Upper lobe of right lung (tissue), 1 donor: ENCODE measurements at regions not wholly inside any gene's neighbourhood (a gene's known extent, or its start where the extent isn't known, plus 50 kb on each side); places are given as distances from the start of the nearest gene placed in this dataset.

Experiments
- ATAC-seq: fragments of 200-7000 bp; cut with Tn5 transposase; one replicate; pipeline ENCODE4 v1.9.1; 2020; ENCODE audit warnings: mild to moderate bottlenecking, moderate library complexity
- DNase-seq: peaks from one replicate; pipeline ENCODE4 v3.0.0-alpha.2; 2020
- H3K27ac ChIP-seq: fragments of 200-600 bp; one replicate; pipeline ENCODE4 v1.8.0; 2022
- H3K27me3 ChIP-seq: fragments of 200-600 bp; one replicate; pipeline ENCODE4 v1.8.0; 2022; ENCODE audit warnings: mild to moderate bottlenecking
- H3K36me3 ChIP-seq: fragments of 200-600 bp; one replicate; pipeline ENCODE4 v1.8.0; 2022
- H3K4me1 ChIP-seq: fragments of 200-600 bp; one replicate; pipeline ENCODE4 v1.8.0; 2022
- H3K4me3 ChIP-seq: fragments of 200-600 bp; one replicate; pipeline ENCODE4 v1.8.0; 2022; ENCODE audit warnings: mild to moderate bottlenecking
- H3K9me3 ChIP-seq: fragments of 200-600 bp; one replicate; pipeline ENCODE4 v1.8.0; 2022
- CTCF ChIP-seq: fragments of 200-600 bp; IDR thresholded peaks from one replicate; pipeline ENCODE4 v1.8.0; 2022; ENCODE audit warnings: antibody characterized with exemption
- intact Hi-C: fragments of 100-400 bp; cut with DNase I; formaldehyde crosslinking; loops from one replicate; pipeline ENCODE4 v1.11.0; 2022
- donor health status: DM: no; HTN: yes; CAD: no; lungs with severe emphysema.

DNA sequence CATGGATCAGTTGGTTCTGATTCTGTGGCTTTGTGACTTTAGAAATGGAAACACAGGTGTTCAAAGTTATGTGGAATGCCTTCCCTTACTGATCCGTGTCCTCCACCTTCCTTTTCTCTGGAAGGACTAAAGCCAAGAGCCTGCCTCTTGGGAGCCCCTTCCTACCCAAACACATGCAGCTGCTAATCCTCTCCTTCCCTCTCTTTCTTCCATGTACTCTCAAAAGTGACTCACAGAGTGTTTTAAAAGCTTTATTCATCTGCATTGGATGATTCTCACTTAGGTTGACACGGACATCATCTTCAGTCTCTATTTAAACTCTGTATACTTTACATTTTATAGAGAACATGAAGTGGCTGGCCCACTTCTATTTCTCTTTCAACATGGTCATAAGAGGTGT is 856.5 kb upstream of the ARPP21 start:
- ATAC-seq, result no peak
- no peak for DNase-seq
- no peaks in the 10 kb centered on the region for H3K36me3 ChIP-seq
- H3K4me3 ChIP-seq, result no peak overlapping the region
- no peak for TF ChIP-seq CTCF
- H3K4me1 ChIP-seq, result no peaks in the 10 kb centered on the region
- no peak overlapping the region for H3K27ac ChIP-seq
- H3K27me3 ChIP-seq, result no peaks in the 10 kb centered on the region
- H3K9me3 ChIP-seq, result no peaks in the 10 kb centered on the region
- intact Hi-C loops, result no loop called here

DNA sequence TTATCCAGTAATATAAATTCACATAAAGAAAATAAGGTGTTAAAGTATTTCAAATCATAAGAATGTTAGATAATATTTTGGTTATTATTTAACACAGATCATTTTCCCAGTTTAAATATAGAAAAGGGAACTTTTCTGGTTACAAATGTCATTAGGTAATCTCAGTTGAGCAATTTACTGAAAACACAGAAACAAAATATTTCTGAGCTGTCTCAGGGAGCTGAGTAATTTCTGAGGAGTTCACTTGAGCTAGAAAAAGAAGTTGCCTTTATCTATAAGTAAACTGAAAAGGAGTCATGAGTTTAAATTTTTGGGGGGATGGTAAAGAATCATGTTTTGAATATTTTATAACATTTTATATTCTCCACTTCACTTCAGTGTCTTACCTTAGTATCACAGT is 855.4 kb upstream of the ARPP21 start:
- TF ChIP-seq CTCF, result no peak
- ATAC-seq (no peak), DNase-seq (no peak)
- no peaks in the 10 kb centered on the region for H3K4me1 ChIP-seq
- H3K4me3 ChIP-seq, result no peak overlapping the region
- intact Hi-C loops, result no loop called here
- no peaks in the 10 kb centered on the region for H3K27me3 ChIP-seq
- no peak overlapping the region for H3K27ac ChIP-seq
- H3K9me3 ChIP-seq, result no peaks in the 10 kb centered on the region
- H3K36me3 ChIP-seq, result no peaks in the 10 kb centered on the region

- intact Hi-C loops, result no loop called here
- ATAC-seq, result no peak
- TF ChIP-seq CTCF, result no peak
These were observed 846.3 kb upstream of the ARPP21 start for GRCh38 chr3:34793057-34793456.

DNA sequence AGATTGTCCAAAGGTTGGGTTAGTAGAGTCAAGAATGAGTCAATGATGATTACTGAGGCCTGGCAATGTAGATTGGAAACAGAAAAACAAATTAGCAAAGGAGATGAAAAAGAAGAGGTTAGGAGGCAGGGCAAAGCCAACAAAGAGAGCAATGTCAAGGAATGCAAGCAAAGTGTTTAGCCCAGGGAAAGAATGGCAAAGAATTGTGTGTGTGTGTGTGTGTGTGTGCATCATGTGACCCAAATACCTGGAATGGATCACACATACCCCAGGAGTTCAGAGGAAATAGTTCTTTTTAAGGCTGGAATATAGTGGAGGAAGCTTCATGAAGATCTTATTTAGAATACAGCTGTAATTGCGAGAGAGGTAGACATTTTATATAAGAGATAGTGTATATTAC is 831.7 kb upstream of the ARPP21 start:
- Histone ChIP-seq H3K36me3 (no peaks in the 10 kb centered on the region), H3K27me3 (no peaks in the 10 kb centered on the region), H3K4me1 (no peaks in the 10 kb centered on the region), H3K4me3 (no peak overlapping the region), H3K27ac (no peak overlapping the region), H3K9me3 (no peaks in the 10 kb centered on the region)
- intact Hi-C loops, result no loop called here
- DNase-seq, result no peak
- no peak for ATAC-seq
- TF ChIP-seq CTCF, result no peak

More at GRCh38 chr3:34793057-34793456, 846.3 kb upstream of the ARPP21 start:
- Histone ChIP-seq H3K27ac (no peak overlapping the region), H3K9me3 (no peaks in the 10 kb centered on the region), H3K4me1 (no peaks in the 10 kb centered on the region), H3K4me3 (no peak overlapping the region), H3K27me3 (no peaks in the 10 kb centered on the region), H3K36me3 (no peaks in the 10 kb centered on the region)
- no peak for DNase-seq

DNA sequence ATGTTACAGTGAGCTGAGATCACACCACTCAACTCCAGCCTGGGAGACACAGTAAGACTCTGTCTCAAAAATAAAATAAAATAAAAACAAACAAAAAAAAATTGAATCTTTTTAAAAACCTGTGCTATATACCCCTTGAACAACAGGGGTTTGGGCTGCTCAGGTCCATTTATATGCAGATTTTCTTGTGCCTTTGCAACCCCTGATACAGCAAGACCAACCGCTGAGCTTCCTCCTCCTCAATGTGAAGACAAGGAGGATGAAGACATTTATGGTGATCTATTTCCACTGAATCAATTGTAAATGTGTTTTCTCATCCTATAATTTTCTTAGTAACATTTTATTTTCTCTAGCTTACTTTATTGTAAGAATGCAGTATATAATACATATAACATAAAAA is 831.0 kb upstream of the ARPP21 start:
- Histone ChIP-seq H3K27ac (no peak overlapping the region), H3K4me3 (no peak overlapping the region), H3K4me1 (no peaks in the 10 kb centered on the region), H3K27me3 (no peaks in the 10 kb centered on the region), H3K36me3 (no peaks in the 10 kb centered on the region), H3K9me3 (no peaks in the 10 kb centered on the region)
- ATAC-seq (no peak), DNase-seq (no peak)
- intact Hi-C loops, result no loop called here
- TF ChIP-seq CTCF, result no peak

GRCh38 chr3:34828847-34829246 is 810.5 kb upstream of the ARPP21 start:
- H3K9me3 ChIP-seq, result no peaks in the 10 kb centered on the region
- no peaks in the 10 kb centered on the region for H3K36me3 ChIP-seq
- no peak overlapping the region for H3K27ac ChIP-seq
- H3K4me1 ChIP-seq, result no peaks in the 10 kb centered on the region
- ATAC-seq (no peak), DNase-seq (no peak)
- no peaks in the 10 kb centered on the region for H3K27me3 ChIP-seq
- TF ChIP-seq CTCF, result no peak
- H3K4me3 ChIP-seq, result no peak overlapping the region
- intact Hi-C loops, result no loop called here
